ENCODE measurements at regions not wholly inside any gene's neighbourhood (a gene's known extent, or its start where the extent isn't known, plus 50 kb on each side); places are given as distances from the start of the nearest gene placed in this dataset.

DNA sequence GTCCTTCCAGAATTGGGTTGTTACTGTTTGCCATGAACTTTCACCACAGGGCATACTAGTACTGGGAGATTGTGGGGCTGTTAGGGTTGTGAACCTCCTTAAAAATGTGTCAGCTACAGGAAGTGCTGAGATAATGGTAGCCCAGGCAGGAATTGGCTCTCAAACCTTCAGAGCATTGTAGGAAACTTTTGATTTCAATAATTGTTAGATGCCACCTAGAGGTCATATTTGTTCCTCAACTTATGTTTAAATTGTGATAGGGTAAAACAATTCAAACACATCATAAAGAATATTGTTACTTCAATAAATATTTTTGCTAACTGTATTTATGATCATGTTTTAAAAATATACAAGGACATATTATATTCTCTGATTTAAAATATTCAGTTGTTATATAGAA lies 594.6 kb downstream of the ADCYAP1 start:
- TF ChIP-seq, protein P1, sequence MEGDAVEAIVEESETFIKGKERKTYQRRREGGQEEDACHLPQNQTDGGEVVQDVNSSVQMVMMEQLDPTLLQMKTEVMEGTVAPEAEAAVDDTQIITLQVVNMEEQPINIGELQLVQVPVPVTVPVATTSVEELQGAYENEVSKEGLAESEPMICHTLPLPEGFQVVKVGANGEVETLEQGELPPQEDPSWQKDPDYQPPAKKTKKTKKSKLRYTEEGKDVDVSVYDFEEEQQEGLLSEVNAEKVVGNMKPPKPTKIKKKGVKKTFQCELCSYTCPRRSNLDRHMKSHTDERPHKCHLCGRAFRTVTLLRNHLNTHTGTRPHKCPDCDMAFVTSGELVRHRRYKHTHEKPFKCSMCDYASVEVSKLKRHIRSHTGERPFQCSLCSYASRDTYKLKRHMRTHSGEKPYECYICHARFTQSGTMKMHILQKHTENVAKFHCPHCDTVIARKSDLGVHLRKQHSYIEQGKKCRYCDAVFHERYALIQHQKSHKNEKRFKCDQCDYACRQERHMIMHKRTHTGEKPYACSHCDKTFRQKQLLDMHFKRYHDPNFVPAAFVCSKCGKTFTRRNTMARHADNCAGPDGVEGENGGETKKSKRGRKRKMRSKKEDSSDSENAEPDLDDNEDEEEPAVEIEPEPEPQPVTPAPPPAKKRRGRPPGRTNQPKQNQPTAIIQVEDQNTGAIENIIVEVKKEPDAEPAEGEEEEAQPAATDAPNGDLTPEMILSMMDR (IDR thresholded peaks at IDR 0.05) = peak; percentile 24 to 45 (median 36)
- no peak for TF ChIP-seq POLR2A (IDR thresholded peaks at IDR 0.05)
- Histone ChIP-seq H3K4me1 (peaks cover 0 to 18% (median 7%) of the 10 kb centered on the region in 4 donors), H3K27ac (no peak overlapping the region), H3K4me3 (no peak overlapping the region), H3K9me3 (no peaks in the 10 kb centered on the region), H3K36me3 (no peaks in the 10 kb centered on the region), H3K27me3 (no peaks in the 10 kb centered on the region)
- DNase-seq = no peak
- intact Hi-C loops (cut with DNase I) = no loop called here
- ATAC-seq = peak in 3 of 4 donors; percentile 44 to 49 (median 48)

DNA sequence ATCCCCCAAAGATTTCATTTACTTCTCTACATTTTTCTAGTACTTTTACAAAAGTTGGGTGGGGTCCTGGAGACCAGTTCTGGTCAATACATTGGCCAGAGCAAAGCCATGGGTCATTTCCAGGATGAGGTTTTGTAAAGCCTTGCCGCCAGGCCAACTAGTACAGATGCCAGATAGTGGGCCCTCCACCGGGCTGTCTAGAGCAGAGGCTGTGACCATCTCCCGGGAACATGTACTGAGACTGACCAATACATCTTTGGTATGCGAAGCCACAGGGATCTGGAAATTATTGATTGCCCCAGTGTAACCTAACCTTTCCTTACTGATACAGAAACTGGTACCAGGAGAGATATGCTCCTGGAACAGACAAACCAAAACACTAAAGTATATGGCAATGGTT lies 599.2 kb downstream of the ADCYAP1 start:
- Histone ChIP-seq H3K27me3 (no peaks in the 10 kb centered on the region), H3K4me1 (peaks cover 0 to 14% (median 5%) of the 10 kb centered on the region in 4 donors), H3K36me3 (no peaks in the 10 kb centered on the region), H3K4me3 (no peak overlapping the region), H3K27ac (no peak overlapping the region), H3K9me3 (no peaks in the 10 kb centered on the region)
- intact Hi-C loops (cut with DNase I) = no loop called here
- ATAC-seq (peak; percentile 13 to 67 (median 51)), DNase-seq (peak in 1 of 3 donors; percentile 19)
- WGBS (ENCODE audit: insufficient coverage, low coverage, low lambda C conversion rate, missing lambda C conversion rate) = 21% methylated on average over 4 of the region's 4 CpGs
- TF ChIP-seq, protein P1 (IDR thresholded peaks at IDR 0.05) = no peak
- no peak for TF ChIP-seq POLR2A (IDR thresholded peaks at IDR 0.05)

- H3K36me3 ChIP-seq = no peaks in the 10 kb centered on the region
- no peaks in the 10 kb centered on the region for H3K9me3 ChIP-seq
- peaks cover 0 to 14% (median 5%) of the 10 kb centered on the region in 4 donors for H3K4me1 ChIP-seq
- TF ChIP-seq POLR2A (IDR thresholded peaks at IDR 0.05) = no peak
- TF ChIP-seq, protein P1 (IDR thresholded peaks at IDR 0.05) = no peak
- ATAC-seq (no peak), DNase-seq (no peak)
- 69% methylated on average over 1 of the region's 1 CpG for WGBS (ENCODE audit: insufficient coverage, low coverage, low lambda C conversion rate, missing lambda C conversion rate)
- no peak overlapping the region for H3K4me3 ChIP-seq
- H3K27me3 ChIP-seq = no peaks in the 10 kb centered on the region
- H3K27ac ChIP-seq = no peak overlapping the region
- intact Hi-C loops (cut with DNase I) = no loop called here
Observed at GRCh38 chr18:1505856-1506255, 601.2 kb downstream of the ADCYAP1 start.

DNA sequence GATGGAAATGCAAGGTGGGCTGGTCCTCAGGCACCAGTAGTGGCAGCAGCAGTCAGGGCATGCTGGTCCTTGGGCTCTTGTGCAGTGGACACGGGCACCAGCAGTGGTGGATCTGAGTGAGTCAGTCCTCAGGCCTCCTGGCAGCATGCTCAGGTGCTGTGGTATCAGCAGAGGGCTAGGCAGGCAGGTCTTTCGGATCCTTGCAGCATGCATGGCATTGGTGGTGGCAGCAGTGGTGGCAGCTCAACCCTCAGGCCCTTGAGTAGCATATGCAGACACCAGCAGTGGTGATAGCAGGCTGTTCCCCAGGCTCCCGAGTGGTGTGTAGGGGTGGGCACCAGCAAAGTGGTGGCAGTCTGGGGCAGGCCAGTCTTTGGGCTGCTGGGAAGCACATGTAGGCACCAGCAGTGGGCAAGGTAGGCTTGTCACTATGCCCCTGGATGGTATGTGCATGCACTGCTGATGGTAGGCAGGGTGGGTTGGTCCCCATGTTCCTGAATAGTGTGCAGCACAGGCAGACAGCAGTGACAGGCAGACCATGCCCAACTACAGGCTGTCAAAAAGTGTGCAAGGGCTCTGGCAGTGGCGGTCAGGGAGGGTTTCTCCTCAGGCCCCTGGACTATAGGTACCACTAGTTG lies 606.0 kb downstream of the ADCYAP1 start:
- no peak for DNase-seq
- intact Hi-C loops (cut with DNase I) = no loop called here

More for the DNA sequence above, 606.0 kb downstream of the ADCYAP1 start:
- Histone ChIP-seq H3K27ac (no peak overlapping the region), H3K36me3 (no peaks in the 10 kb centered on the region), H3K4me1 (peaks cover 0 to 5% (median 0%) of the 10 kb centered on the region in 4 donors), H3K9me3 (no peaks in the 10 kb centered on the region), H3K27me3 (no peaks in the 10 kb centered on the region), H3K4me3 (no peak overlapping the region)
- TF ChIP-seq, protein P1 (IDR thresholded peaks at IDR 0.05) = no peak
- WGBS (ENCODE audit: insufficient coverage, low coverage, low lambda C conversion rate, missing lambda C conversion rate) = no CpG with 5 or more reads among the region's 4 CpGs
- peak in 1 of 4 donors; percentile 29 for ATAC-seq

All from right lobe of liver (tissue), 6 donors.